ENCODE measurements at regions not wholly inside any gene's neighbourhood (a gene's known extent, or its start where the extent isn't known, plus 50 kb on each side); places are given as distances from the start of the nearest gene placed in this dataset.

DNA sequence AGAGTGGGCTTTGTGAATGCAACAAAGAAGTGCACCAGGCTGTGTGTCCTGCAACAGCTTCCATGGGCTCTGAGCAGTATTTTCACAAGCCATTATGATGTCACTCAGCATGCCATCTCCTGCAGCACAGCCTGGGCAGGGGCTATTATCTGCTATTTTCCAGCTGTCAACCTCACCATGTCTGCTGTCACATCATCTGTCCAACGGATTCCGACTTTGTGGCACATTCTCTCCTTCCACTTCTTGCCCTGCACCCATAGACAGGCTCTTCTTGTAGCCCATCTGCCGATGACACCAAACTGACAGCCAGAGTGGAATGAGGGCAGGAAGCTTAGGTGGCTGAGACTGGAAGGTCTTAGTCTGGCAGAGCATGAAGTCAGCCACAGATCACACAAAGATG, 691.9 kb downstream of the NTRK3 start (continued):
- TF ChIP-seq ZNF837 (tag by site-specific recombination; IDR thresholded peaks at IDR 0.05) = no peak
- TF ChIP-seq, protein P1, sequence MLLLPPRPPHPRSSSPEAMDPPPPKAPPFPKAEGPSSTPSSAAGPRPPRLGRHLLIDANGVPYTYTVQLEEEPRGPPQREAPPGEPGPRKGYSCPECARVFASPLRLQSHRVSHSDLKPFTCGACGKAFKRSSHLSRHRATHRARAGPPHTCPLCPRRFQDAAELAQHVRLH (tag by site-specific recombination; IDR thresholded peaks at IDR 0.05) = no peak
- no peak for TF ChIP-seq ZNF768 (tag by site-specific recombination; IDR thresholded peaks at IDR 0.05)
- no peak for TF ChIP-seq SETDB1 (IDR thresholded peaks at IDR 0.05; ENCODE audit: insufficient read length, low read length)
- no peak for TF ChIP-seq ZNF610 (tag by site-specific recombination; IDR thresholded peaks at IDR 0.05; ENCODE audit: borderline replicate concordance)

DNA sequence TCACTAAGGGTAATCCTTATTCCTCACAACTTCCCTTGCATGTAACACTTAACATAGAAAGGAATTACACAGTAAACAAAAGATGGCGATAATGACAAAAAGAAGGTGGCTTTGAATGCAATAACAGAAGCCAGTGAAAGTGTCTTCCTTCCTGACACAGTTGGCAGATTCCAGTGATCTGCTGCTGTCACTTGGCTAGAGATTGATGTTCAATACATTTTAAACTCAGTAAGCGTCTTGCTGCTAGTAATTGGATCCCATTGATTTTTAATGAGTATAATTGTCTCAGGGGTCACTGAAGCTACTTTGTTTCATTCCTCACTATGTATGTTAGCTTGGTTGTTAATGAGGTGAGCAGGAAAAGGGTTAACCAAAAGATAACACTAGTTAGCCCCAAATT, 692.7 kb downstream of the NTRK3 start:
- no peak overlapping the region for H3K27ac ChIP-seq (ENCODE audit: extremely low read depth, low read depth, low read length)
- POLR2A ChIA-PET = no interaction called here
- H3K9me3 ChIP-seq (ENCODE audit: control insufficient read depth, insufficient read depth, low read depth, low read length) = no peaks in the 10 kb centered on the region
- no peaks in the 10 kb centered on the region for H3K36me3 ChIP-seq (ENCODE audit: control insufficient read depth in 2 of 2, insufficient read depth in 1 of 2, low read length in 2 of 2)
- TF ChIP-seq ZNF776 (tag by site-specific recombination; IDR thresholded peaks at IDR 0.05; ENCODE audit: borderline replicate concordance) = no peak
- no peak for TF ChIP-seq ZSCAN16 (tag by site-specific recombination; IDR thresholded peaks at IDR 0.05)
- no peak for TF ChIP-seq ZNF24 (tag by site-specific recombination; IDR thresholded peaks at IDR 0.05)
- TF ChIP-seq ZNF174 (tag by site-specific recombination; IDR thresholded peaks at IDR 0.05) = no peak
- TF ChIP-seq, protein P2, sequence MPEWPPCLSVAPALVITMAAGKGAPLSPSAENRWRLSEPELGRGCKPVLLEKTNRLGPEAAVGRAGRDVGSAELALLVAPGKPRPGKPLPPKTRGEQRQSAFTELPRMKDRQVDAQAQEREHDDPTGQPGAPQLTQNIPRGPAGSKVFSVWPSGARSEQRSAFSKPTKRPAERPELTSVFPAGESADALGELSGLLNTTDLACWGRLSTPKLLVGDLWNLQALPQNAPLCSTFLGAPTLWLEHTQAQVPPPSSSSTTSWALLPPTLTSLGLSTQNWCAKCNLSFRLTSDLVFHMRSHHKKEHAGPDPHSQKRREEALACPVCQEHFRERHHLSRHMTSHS (tag by site-specific recombination; IDR thresholded peaks at IDR 0.05) = no peak
- no peak for TF ChIP-seq ZNF747 (tag by site-specific recombination; IDR thresholded peaks at IDR 0.05)
- TF ChIP-seq, protein P3, sequence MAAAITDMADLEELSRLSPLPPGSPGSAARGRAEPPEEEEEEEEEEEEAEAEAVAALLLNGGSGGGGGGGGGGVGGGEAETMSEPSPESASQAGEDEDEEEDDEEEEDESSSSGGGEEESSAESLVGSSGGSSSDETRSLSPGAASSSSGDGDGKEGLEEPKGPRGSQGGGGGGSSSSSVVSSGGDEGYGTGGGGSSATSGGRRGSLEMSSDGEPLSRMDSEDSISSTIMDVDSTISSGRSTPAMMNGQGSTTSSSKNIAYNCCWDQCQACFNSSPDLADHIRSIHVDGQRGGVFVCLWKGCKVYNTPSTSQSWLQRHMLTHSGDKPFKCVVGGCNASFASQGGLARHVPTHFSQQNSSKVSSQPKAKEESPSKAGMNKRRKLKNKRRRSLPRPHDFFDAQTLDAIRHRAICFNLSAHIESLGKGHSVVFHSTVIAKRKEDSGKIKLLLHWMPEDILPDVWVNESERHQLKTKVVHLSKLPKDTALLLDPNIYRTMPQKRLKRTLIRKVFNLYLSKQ (tag by site-specific recombination; IDR thresholded peaks at IDR 0.05; ENCODE audit: borderline replicate concordance) = no peak
- no peak for TF ChIP-seq GLI2 (tag by site-specific recombination; IDR thresholded peaks at IDR 0.05; ENCODE audit: borderline replicate concordance, low read depth)
- CTCF ChIA-PET = interaction anchor here (1.0 kb wide), 1 partner anchor 41 kb away, joined by 5 read pairs; no protein-coding TSS in a partner anchor
- no peaks in the 10 kb centered on the region for H3K4me1 ChIP-seq (ENCODE audit: control insufficient read depth, insufficient read depth, low read length)
- no peak overlapping the region for H3K4me3 ChIP-seq (ENCODE audit: low read depth, low read length)

DNA sequence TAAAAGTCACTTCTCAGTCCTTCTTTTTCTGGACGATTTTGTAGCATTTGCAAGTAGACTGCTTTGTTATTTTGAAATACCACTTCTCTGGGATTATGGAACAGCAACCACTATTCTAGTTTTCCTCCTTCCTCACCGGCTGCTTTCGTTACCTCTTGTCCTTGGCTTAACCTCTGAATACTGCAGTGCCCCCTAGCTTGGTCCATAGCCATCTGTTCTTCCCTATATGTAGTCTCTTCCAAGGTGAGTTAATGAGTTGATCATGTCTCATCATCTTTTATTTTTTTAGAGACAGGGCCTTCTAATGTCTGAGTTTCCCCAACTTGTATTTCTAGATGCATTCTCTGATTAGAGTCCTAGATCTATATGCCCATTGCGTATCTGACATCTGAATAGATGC, 694.3 kb downstream of the NTRK3 start:
- no peak overlapping the region for H3K27ac ChIP-seq (ENCODE audit: extremely low read depth, low read depth, low read length)
- no peak overlapping the region for H3K4me3 ChIP-seq (ENCODE audit: low read depth, low read length)
- ChIA-PET POLR2A (no interaction called here), CTCF (no interaction called here)
- TF ChIP-seq OVOL3 (tag by site-specific recombination; IDR thresholded peaks at IDR 0.05) (no peak), ZNF521 (tag by site-specific recombination; IDR thresholded peaks at IDR 0.05) (no peak), KLF7 (tag by site-specific recombination; IDR thresholded peaks at IDR 0.05; ENCODE audit: borderline replicate concordance) (no peak)
- H3K9me3 ChIP-seq (ENCODE audit: control insufficient read depth, insufficient read depth, low read depth, low read length) = no peaks in the 10 kb centered on the region
- H3K4me1 ChIP-seq (ENCODE audit: control insufficient read depth, insufficient read depth, low read length) = no peaks in the 10 kb centered on the region
- H3K36me3 ChIP-seq (ENCODE audit: control insufficient read depth in 2 of 2, insufficient read depth in 1 of 2, low read length in 2 of 2) = no peaks in the 10 kb centered on the region

DNA sequence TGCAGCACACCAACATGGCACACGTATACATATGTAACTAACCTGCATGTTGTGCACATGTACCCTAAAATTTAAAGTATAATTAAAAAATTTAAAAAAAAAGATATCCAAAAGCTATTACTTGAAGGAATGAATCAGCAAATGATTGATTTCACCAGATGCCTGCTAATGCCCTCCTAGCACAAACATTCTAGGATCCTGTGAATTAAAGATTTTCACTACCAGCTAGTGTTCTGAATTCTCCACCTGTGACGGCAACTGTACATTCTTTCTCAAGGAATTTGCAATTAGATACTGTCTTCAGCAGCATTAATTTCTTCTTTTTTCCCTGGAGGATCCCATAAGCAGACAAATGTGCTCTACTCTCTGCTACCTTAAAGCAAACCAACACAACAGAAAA, 694.9 kb downstream of the NTRK3 start:
- Histone ChIP-seq H3K36me3 (ENCODE audit: control insufficient read depth in 2 of 2, insufficient read depth in 1 of 2, low read length in 2 of 2) (no peaks in the 10 kb centered on the region), H3K9me3 (ENCODE audit: control insufficient read depth, insufficient read depth, low read depth, low read length) (no peaks in the 10 kb centered on the region), H3K4me1 (ENCODE audit: control insufficient read depth, insufficient read depth, low read length) (no peaks in the 10 kb centered on the region), H3K4me3 (ENCODE audit: low read depth, low read length) (no peak overlapping the region), H3K27ac (ENCODE audit: extremely low read depth, low read depth, low read length) (no peak overlapping the region)
- ChIA-PET CTCF (no interaction called here), POLR2A (no interaction called here)
- TF ChIP-seq, protein P4, sequence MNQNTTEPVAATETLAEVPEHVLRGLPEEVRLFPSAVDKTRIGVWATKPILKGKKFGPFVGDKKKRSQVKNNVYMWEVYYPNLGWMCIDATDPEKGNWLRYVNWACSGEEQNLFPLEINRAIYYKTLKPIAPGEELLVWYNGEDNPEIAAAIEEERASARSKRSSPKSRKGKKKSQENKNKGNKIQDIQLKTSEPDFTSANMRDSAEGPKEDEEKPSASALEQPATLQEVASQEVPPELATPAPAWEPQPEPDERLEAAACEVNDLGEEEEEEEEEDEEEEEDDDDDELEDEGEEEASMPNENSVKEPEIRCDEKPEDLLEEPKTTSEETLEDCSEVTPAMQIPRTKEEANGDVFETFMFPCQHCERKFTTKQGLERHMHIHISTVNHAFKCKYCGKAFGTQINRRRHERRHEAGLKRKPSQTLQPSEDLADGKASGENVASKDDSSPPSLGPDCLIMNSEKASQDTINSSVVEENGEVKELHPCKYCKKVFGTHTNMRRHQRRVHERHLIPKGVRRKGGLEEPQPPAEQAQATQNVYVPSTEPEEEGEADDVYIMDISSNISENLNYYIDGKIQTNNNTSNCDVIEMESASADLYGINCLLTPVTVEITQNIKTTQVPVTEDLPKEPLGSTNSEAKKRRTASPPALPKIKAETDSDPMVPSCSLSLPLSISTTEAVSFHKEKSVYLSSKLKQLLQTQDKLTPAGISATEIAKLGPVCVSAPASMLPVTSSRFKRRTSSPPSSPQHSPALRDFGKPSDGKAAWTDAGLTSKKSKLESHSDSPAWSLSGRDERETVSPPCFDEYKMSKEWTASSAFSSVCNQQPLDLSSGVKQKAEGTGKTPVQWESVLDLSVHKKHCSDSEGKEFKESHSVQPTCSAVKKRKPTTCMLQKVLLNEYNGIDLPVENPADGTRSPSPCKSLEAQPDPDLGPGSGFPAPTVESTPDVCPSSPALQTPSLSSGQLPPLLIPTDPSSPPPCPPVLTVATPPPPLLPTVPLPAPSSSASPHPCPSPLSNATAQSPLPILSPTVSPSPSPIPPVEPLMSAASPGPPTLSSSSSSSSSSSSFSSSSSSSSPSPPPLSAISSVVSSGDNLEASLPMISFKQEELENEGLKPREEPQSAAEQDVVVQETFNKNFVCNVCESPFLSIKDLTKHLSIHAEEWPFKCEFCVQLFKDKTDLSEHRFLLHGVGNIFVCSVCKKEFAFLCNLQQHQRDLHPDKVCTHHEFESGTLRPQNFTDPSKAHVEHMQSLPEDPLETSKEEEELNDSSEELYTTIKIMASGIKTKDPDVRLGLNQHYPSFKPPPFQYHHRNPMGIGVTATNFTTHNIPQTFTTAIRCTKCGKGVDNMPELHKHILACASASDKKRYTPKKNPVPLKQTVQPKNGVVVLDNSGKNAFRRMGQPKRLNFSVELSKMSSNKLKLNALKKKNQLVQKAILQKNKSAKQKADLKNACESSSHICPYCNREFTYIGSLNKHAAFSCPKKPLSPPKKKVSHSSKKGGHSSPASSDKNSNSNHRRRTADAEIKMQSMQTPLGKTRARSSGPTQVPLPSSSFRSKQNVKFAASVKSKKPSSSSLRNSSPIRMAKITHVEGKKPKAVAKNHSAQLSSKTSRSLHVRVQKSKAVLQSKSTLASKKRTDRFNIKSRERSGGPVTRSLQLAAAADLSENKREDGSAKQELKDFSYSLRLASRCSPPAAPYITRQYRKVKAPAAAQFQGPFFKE (tag by site-specific recombination; IDR thresholded peaks at IDR 0.05; ENCODE audit: borderline replicate concordance) = no peak
- no peak for TF ChIP-seq ZNF510 (tag by site-specific recombination; IDR thresholded peaks at IDR 0.05; ENCODE audit: insufficient replicate concordance)
- TF ChIP-seq, protein P5, sequence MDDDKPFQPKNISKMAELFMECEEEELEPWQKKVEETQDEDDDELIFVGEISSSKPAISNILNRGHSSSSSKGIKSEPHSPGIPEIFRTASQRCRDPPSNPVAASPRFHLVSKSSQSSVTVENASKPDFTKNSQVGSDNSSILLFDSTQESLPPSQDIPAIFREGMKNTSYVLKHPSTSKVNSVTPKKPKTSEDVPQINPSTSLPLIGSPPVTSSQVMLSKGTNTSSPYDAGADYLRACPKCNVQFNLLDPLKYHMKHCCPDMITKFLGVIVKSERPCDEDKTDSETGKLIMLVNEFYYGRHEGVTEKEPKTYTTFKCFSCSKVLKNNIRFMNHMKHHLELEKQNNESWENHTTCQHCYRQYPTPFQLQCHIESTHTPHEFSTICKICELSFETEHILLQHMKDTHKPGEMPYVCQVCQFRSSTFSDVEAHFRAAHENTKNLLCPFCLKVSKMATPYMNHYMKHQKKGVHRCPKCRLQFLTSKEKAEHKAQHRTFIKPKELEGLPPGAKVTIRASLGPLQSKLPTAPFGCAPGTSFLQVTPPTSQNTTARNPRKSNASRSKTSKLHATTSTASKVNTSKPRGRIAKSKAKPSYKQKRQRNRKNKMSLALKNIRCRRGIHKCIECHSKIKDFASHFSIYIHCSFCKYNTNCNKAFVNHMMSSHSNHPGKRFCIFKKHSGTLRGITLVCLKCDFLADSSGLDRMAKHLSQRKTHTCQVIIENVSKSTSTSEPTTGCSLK (tag by site-specific recombination; IDR thresholded peaks at IDR 0.05) = no peak
- TF ChIP-seq ZNF23 (tag by site-specific recombination; IDR thresholded peaks at IDR 0.05; ENCODE audit: borderline replicate concordance) = no peak
